Breast epithelium (tissue), 3 donors: ENCODE measurements at regions not wholly inside any gene's neighbourhood (a gene's known extent, or its start where the extent isn't known, plus 50 kb on each side); places are given as distances from the start of the nearest gene placed in this dataset.
"Not testable (repeated sequence)": the region's sequence is repeated elsewhere in the genome, so short reads cannot be mapped to it uniquely, and the experiment has no call there.

Experiments used
- CTCF ChIP-seq, 3 donors: fragments of 450-650 bp; IDR thresholded peaks; one replicate each; pipeline ENCODE4 v1.5.1; 2016 to 2017; ENCODE audit warnings: antibody characterized with exemption in 3 of 3, mild to moderate bottlenecking in 3 of 3, moderate library complexity in 3 of 3
- POLR2A ChIP-seq: fragments of 450-650 bp; IDR thresholded peaks from one replicate; pipeline ENCODE4 v1.6.1; 2016; ENCODE audit warnings: antibody characterized with exemption, mild to moderate bottlenecking, moderate library complexity
- POLR2AphosphoS5 ChIP-seq, 3 donors: sonication (generic); formaldehyde crosslinking; IDR thresholded peaks; one replicate each; pipeline ENCODE4 v1.6.1; 2017; ENCODE audit warnings: antibody characterized with exemption in 3 of 3

GRCh38 chr4:118433612-118434375, 81.0 kb upstream of the PRSS12 start:
- not testable (repeated sequence) for TF ChIP-seq CTCF (IDR thresholded peaks at IDR 0.05); POLR2A; POLR2AphosphoS5 (IDR thresholded peaks at IDR 0.05)
